K562 (cell line): ENCODE measurements at regions not wholly inside any gene's neighbourhood (a gene's known extent, or its start where the extent isn't known, plus 50 kb on each side); places are given as distances from the start of the nearest gene placed in this dataset.

Source experiments
- CTCF ChIP-seq, 3 experiments: IDR thresholded peaks in 2 of 3; conservative IDR thresholded peaks in 1 of 3; 2 replicates each; pipeline ENCODE4 v1.5.1; 2011 to 2012; ENCODE audit warnings: low read length in 3 of 3, mild to moderate bottlenecking in 3 of 3, control low read depth in 2 of 3, improper control_type of control experiment in 1 of 3, inconsistent platforms in 1 of 3, low read depth in 1 of 3, mixed read lengths in 1 of 3, moderate library complexity in 1 of 3; ENCODE audit not compliant: insufficient read depth in 2 of 3
- FOXA3 ChIP-seq, 2 experiments: fragments of 450-650 bp in 1 of 2; sonication (generic) in 1 of 2; formaldehyde crosslinking; IDR thresholded peaks in 1 of 2; conservative IDR thresholded peaks in 1 of 2; 2 replicates each; pipeline versions ENCODE4 v1.4.0 to v1.8.0; 2020 to 2022; ENCODE audit warnings: mild to moderate bottlenecking in 2 of 2, missing genetic modification reagents in 1 of 2
- HMG20B ChIP-seq: fragments of 250-450 bp; sonication (Bioruptor Pico); IDR thresholded peaks from 2 replicates; pipeline ENCODE4 v1.5.0; 2021; ENCODE audit warnings: mild to moderate bottlenecking
- JUN ChIP-seq, 2 experiments: sonication (generic) in 1 of 2; formaldehyde crosslinking in 1 of 2; IDR thresholded peaks; 2 replicates each; pipeline versions ENCODE4 v1.6.1 to v1.8.0; 2012 to 2022; ENCODE audit warnings: borderline replicate concordance in 2 of 2, mild to moderate bottlenecking in 2 of 2, improper control_type of control experiment in 1 of 2, low read depth in 1 of 2, low read length in 1 of 2, missing genetic modification reagents in 1 of 2
- TAF1 ChIP-seq: IDR thresholded peaks from 2 replicates; pipeline ENCODE4 v1.6.1; 2011; ENCODE audit warnings: mild to moderate bottlenecking, low read length, moderate library complexity; ENCODE audit not compliant: insufficient read depth, control insufficient read depth, severe bottlenecking; ENCODE audit errors: extremely low read depth
- TF ChIP-seq, protein P1 (sequence below): fragments of 450-650 bp; formaldehyde crosslinking; IDR thresholded peaks from 2 replicates; pipeline ENCODE4 v1.4.0; 2022; ENCODE audit warnings: missing genetic modification characterization
- TF ChIP-seq, protein P2 (sequence below): sonication (generic); formaldehyde crosslinking; IDR thresholded peaks from 2 replicates; pipeline ENCODE4 v1.8.0; 2023; ENCODE audit warnings: missing genetic modification reagents, mild to moderate bottlenecking, borderline replicate concordance

- TF ChIP-seq, protein P1, sequence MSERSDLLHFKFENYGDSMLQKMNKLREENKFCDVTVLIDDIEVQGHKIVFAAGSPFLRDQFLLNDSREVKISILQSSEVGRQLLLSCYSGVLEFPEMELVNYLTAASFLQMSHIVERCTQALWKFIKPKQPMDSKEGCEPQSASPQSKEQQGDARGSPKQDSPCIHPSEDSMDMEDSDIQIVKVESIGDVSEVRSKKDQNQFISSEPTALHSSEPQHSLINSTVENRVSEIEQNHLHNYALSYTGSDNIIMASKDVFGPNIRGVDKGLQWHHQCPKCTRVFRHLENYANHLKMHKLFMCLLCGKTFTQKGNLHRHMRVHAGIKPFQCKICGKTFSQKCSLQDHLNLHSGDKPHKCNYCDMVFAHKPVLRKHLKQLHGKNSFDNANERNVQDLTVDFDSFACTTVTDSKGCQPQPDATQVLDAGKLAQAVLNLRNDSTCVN (CRISPR knock-in tag), result no peak
- TF ChIP-seq CTCF (IDR thresholded peaks at IDR 0.05 in 2 of 3, conservative IDR thresholded peaks at IDR 0.05 in 1 of 3; ENCODE audit: insufficient read depth in 2 of 3, low read depth in 1 of 3, low read length in 3 of 3) (no peak), FOXA3 (CRISPR knock-in tag; conservative IDR thresholded peaks at IDR 0.05 in 1 of 2, IDR thresholded peaks at IDR 0.05 in 1 of 2) (no peak), HMG20B (CRISPR knock-in tag) (no peak), TAF1 (no peak), JUN (IDR thresholded peaks at IDR 0.05; ENCODE audit: borderline replicate concordance, low read depth, low read length) (no peak), JUN (CRISPR knock-in tag; IDR thresholded peaks at IDR 0.05; ENCODE audit: borderline replicate concordance) (no peak)
- TF ChIP-seq, protein P2, sequence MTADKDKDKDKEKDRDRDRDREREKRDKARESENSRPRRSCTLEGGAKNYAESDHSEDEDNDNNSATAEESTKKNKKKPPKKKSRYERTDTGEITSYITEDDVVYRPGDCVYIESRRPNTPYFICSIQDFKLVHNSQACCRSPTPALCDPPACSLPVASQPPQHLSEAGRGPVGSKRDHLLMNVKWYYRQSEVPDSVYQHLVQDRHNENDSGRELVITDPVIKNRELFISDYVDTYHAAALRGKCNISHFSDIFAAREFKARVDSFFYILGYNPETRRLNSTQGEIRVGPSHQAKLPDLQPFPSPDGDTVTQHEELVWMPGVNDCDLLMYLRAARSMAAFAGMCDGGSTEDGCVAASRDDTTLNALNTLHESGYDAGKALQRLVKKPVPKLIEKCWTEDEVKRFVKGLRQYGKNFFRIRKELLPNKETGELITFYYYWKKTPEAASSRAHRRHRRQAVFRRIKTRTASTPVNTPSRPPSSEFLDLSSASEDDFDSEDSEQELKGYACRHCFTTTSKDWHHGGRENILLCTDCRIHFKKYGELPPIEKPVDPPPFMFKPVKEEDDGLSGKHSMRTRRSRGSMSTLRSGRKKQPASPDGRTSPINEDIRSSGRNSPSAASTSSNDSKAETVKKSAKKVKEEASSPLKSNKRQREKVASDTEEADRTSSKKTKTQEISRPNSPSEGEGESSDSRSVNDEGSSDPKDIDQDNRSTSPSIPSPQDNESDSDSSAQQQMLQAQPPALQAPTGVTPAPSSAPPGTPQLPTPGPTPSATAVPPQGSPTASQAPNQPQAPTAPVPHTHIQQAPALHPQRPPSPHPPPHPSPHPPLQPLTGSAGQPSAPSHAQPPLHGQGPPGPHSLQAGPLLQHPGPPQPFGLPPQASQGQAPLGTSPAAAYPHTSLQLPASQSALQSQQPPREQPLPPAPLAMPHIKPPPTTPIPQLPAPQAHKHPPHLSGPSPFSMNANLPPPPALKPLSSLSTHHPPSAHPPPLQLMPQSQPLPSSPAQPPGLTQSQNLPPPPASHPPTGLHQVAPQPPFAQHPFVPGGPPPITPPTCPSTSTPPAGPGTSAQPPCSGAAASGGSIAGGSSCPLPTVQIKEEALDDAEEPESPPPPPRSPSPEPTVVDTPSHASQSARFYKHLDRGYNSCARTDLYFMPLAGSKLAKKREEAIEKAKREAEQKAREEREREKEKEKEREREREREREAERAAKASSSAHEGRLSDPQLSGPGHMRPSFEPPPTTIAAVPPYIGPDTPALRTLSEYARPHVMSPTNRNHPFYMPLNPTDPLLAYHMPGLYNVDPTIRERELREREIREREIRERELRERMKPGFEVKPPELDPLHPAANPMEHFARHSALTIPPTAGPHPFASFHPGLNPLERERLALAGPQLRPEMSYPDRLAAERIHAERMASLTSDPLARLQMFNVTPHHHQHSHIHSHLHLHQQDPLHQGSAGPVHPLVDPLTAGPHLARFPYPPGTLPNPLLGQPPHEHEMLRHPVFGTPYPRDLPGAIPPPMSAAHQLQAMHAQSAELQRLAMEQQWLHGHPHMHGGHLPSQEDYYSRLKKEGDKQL (CRISPR knock-in tag), result no peak
Observed at GRCh38 chrX:127306262-127306661, 486.7 kb downstream of the PRR32 start.
